ENCODE measurements at regions not wholly inside any gene's neighbourhood (a gene's known extent, or its start where the extent isn't known, plus 50 kb on each side); places are given as distances from the start of the nearest gene placed in this dataset.

DNA sequence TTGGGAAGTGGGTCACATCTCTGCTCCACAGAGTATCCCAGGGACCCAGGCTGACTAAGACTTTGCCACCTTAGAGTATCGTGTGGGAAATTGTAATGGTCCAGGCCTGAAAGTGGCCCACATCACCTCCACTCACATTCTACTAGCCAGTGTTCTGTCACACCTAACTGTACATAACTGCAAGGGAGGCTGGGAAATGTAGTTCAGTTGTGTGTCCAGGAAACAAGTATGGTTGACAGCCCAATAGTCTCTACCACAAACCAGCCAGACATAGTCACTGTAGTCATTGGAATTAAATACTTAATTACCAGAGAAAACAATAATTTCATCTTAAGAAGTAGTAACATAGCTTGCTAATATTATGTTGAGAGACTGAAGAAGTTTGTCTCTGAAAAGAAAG, 233.4 kb upstream of the S100G start:
- no peak overlapping the region for H3K27ac ChIP-seq
- H3K27me3 ChIP-seq = no peaks in the 10 kb centered on the region
- peaks cover 0 to 8% of the 10 kb centered on the region in 2 donors for H3K9me3 ChIP-seq
- H3K4me3 ChIP-seq = no peak overlapping the region
- TF ChIP-seq, protein P1, sequence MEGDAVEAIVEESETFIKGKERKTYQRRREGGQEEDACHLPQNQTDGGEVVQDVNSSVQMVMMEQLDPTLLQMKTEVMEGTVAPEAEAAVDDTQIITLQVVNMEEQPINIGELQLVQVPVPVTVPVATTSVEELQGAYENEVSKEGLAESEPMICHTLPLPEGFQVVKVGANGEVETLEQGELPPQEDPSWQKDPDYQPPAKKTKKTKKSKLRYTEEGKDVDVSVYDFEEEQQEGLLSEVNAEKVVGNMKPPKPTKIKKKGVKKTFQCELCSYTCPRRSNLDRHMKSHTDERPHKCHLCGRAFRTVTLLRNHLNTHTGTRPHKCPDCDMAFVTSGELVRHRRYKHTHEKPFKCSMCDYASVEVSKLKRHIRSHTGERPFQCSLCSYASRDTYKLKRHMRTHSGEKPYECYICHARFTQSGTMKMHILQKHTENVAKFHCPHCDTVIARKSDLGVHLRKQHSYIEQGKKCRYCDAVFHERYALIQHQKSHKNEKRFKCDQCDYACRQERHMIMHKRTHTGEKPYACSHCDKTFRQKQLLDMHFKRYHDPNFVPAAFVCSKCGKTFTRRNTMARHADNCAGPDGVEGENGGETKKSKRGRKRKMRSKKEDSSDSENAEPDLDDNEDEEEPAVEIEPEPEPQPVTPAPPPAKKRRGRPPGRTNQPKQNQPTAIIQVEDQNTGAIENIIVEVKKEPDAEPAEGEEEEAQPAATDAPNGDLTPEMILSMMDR (IDR thresholded peaks at IDR 0.05) = no peak
- no peaks in the 10 kb centered on the region for H3K4me1 ChIP-seq
- no peaks in the 10 kb centered on the region for H3K36me3 ChIP-seq
- DNase-seq (ENCODE audit: low spot score) = no peak

DNA sequence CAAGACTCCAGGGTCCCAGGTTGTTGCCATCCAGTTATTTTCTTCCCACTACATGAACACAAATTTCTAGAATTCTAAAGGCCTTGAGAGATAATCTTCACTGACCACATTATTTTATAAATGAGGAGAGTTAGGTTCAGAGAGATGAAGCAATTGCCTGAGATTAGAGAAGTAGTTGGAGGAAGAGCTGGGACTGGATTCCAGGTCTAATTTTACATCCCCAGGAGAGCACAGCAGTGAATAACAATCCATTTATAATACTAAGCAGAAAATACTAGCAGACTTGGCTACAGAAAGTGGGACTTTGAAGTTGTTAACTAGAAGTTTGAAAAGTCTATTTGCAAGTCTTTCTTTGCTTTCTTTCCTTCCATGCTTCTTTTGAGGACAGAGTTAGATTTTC, 231.3 kb upstream of the S100G start:
- TF ChIP-seq, protein P1 (IDR thresholded peaks at IDR 0.05) = no peak
- peaks cover 0 to 8% of the 10 kb centered on the region in 2 donors for H3K9me3 ChIP-seq
- H3K4me1 ChIP-seq = no peaks in the 10 kb centered on the region
- no peaks in the 10 kb centered on the region for H3K36me3 ChIP-seq
- no peak overlapping the region for H3K4me3 ChIP-seq
- H3K27ac ChIP-seq = no peak overlapping the region
- no peaks in the 10 kb centered on the region for H3K27me3 ChIP-seq
- DNase-seq (ENCODE audit: low spot score) = no peak

DNA sequence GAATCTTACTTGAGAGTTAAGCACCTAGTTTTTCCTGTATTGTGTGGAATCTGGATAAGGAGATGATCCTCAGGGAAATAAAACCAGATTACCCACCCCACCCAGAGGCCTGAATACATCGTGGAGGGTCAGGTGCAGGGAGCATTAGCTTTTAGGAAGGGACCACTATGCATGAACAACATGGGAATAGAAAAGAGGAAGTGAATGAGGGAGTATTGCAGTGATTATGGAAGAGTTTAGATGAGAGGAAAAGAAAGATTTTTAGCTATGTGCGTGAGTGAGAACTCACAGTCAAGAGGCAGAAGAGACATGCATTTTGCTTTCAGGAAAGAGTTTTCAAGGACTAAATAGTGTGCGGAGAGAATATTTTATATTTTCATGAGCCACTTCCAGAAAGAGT, 222.3 kb upstream of the S100G start:
- DNase-seq (ENCODE audit: low spot score) = no peak
- TF ChIP-seq, protein P1 (IDR thresholded peaks at IDR 0.05) = no peak

DNA sequence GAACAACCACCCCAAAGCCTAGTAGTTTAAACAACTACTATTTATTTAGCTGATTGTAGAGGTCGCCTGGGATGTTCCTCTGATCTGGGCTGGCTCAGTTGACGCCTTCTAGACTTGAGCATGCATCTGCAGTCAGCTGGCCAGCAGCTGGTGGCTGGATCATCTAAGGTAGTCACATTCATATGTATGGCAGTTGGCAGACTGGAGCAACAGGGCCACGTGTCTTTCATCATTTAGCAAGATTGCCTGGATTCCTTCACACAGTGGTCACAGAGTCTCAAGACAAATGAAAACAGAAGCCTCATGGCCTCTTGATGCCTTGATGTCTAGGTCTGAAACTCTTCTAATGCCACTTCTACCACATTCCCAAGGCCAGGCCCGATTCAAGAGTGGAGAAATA, 220.6 kb upstream of the S100G start:
- H3K9me3 ChIP-seq = no peaks in the 10 kb centered on the region
- H3K27me3 ChIP-seq = no peaks in the 10 kb centered on the region
- no peaks in the 10 kb centered on the region for H3K36me3 ChIP-seq
- H3K4me3 ChIP-seq = no peak overlapping the region
- H3K4me1 ChIP-seq = no peaks in the 10 kb centered on the region
- no peak for DNase-seq (ENCODE audit: low spot score)
- no peak overlapping the region for H3K27ac ChIP-seq
- TF ChIP-seq, protein P1 (IDR thresholded peaks at IDR 0.05) = no peak

More for the DNA sequence above, 222.3 kb upstream of the S100G start:
- Histone ChIP-seq H3K4me1 (no peaks in the 10 kb centered on the region), H3K27ac (no peak overlapping the region), H3K27me3 (no peaks in the 10 kb centered on the region), H3K9me3 (no peaks in the 10 kb centered on the region), H3K36me3 (no peaks in the 10 kb centered on the region), H3K4me3 (no peak overlapping the region)

DNA sequence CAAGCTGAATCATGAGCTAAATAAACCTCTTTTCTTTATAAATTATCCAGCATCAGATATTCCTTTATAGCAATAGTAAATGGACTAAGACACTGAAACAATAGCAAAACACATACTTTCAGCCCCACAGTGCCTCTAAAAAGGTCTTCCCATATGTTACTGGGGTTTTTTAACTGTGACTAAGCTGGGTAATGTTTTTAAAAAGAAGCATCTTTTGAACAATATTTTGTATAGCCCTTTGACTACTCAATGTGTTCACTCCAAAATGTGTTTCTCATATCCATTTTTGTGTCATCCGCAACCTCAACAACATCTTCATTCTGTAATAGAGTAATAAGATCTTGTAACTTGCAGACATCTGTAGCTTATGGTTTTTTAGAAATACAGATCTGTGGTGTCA, 218.7 kb upstream of the S100G start:
- Histone ChIP-seq H3K27ac (no peak overlapping the region), H3K4me1 (no peaks in the 10 kb centered on the region), H3K27me3 (no peaks in the 10 kb centered on the region), H3K9me3 (no peaks in the 10 kb centered on the region), H3K4me3 (no peak overlapping the region), H3K36me3 (no peaks in the 10 kb centered on the region)
- TF ChIP-seq, protein P1 (IDR thresholded peaks at IDR 0.05) = no peak
- no peak for DNase-seq (ENCODE audit: low spot score)

DNA sequence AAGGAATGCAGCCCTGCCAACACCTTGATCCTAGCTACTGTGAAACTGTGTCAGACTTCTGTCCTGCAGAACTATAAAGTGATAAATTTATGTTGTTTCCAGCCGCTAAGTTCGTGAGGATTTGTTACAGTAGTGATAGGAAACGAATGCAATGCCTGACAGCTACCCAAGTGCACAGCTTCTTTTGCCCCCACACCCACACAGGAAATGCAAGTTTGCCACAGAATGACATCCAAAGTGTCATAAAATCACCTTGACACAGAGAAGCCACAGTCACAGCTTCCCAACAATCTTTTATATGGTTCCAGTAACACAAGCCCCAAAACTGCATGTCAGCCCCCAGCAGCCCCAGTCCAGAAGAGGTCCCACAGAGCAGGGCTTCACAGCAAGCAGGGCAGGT, 216.9 kb upstream of the S100G start:
- H3K27ac ChIP-seq = no peak overlapping the region
- TF ChIP-seq, protein P1 (IDR thresholded peaks at IDR 0.05) = no peak
- no peak overlapping the region for H3K4me3 ChIP-seq
- no peaks in the 10 kb centered on the region for H3K4me1 ChIP-seq
- no peaks in the 10 kb centered on the region for H3K36me3 ChIP-seq
- no peak for DNase-seq (ENCODE audit: low spot score)
- no peaks in the 10 kb centered on the region for H3K27me3 ChIP-seq
- H3K9me3 ChIP-seq = no peaks in the 10 kb centered on the region
